Left lung (tissue), 4 donors: ENCODE measurements at regions not wholly inside any gene's neighbourhood (a gene's known extent, or its start where the extent isn't known, plus 50 kb on each side); places are given as distances from the start of the nearest gene placed in this dataset.
"Not testable (repeated sequence)": the region's sequence is repeated elsewhere in the genome, so short reads cannot be mapped to it uniquely, and the experiment has no call there.

ENCODE experiments used
- ATAC-seq: fragments of 200-7000 bp; cut with Tn5 transposase; one replicate; pipeline ENCODE4 v1.9.1; 2020; ENCODE audit warnings: moderate library complexity
- DNase-seq, 4 donors: peaks; one replicate each; pipeline ENCODE4 v3.0.0-alpha.2; 2013 to 2020
- H3K27ac ChIP-seq, 2 donors: fragments of 200-600 bp; sonication (generic) in 1 of 2; one replicate each; pipeline versions ENCODE4 v1.5.0 to v1.8.0; 2020 to 2021
- H3K27me3 ChIP-seq, 2 donors: fragments of 200-600 bp; sonication (generic) in 1 of 2; one replicate each; pipeline versions ENCODE4 v1.5.0 to v1.8.0; 2020 to 2021
- H3K36me3 ChIP-seq, 2 donors: fragments of 200-600 bp; sonication (generic) in 1 of 2; one replicate each; pipeline versions ENCODE4 v1.5.0 to v1.8.0; 2020 to 2021
- H3K4me1 ChIP-seq, 2 donors: fragments of 200-600 bp; one replicate each; pipeline ENCODE4 v1.8.0; 2021
- H3K4me3 ChIP-seq, 2 donors: fragments of 200-600 bp; sonication (generic) in 1 of 2; one replicate each; pipeline versions ENCODE4 v1.5.0 to v1.8.0; 2020 to 2021; ENCODE audit warnings: mild to moderate bottlenecking in 1 of 2
- H3K9me3 ChIP-seq, 2 donors: fragments of 200-600 bp; sonication (generic) in 1 of 2; one replicate each; pipeline versions ENCODE4 v1.5.0 to v1.8.0; 2020 to 2021
- CTCF ChIP-seq, 2 donors: fragments of 200-600 bp; sonication (generic) in 1 of 2; IDR thresholded peaks; one replicate each; pipeline versions ENCODE4 v1.5.0 to v1.8.0; 2021; ENCODE audit warnings: antibody characterized with exemption in 2 of 2
- intact Hi-C, 2 donors: fragments of 100-400 bp; cut with DNase I; formaldehyde crosslinking; loops; one replicate each; pipeline versions ENCODE4 v1.11.2 to v1.14.2; 2022
- donor health status: DM: no; HTN: yes; CAD: no.
- donor health status: DM: no; HTN: no; CAD: no.

GRCh38 chr10:30709229-30709628, 79.7 kb upstream of the LYZL2 start:
- Histone ChIP-seq H3K36me3 (no peaks in the 10 kb centered on the region), H3K9me3 (peaks cover 0 to 12% of the 10 kb centered on the region in 2 donors), H3K27me3 (no peaks in the 10 kb centered on the region), H3K27ac (no peak overlapping the region), H3K4me1 (peaks cover 0 to 13% of the 10 kb centered on the region in 2 donors), H3K4me3 (no peak overlapping the region)
- ATAC-seq = no peak
- DNase-seq = no peak
- intact Hi-C loops = no loop called here
- TF ChIP-seq CTCF (IDR thresholded peaks at IDR 0.05) = no peak

- no peak overlapping the region for H3K27ac ChIP-seq
- intact Hi-C loops = no loop called here
- ATAC-seq (no peak), DNase-seq (no peak)
- peaks cover 0 to 13% of the 10 kb centered on the region in 2 donors for H3K4me1 ChIP-seq
- H3K27me3 ChIP-seq = no peaks in the 10 kb centered on the region
- H3K9me3 ChIP-seq = peaks cover 0 to 2% of the 10 kb centered on the region in 2 donors
- H3K36me3 ChIP-seq = no peaks in the 10 kb centered on the region
- no peak overlapping the region for H3K4me3 ChIP-seq
- no peak for TF ChIP-seq CTCF (IDR thresholded peaks at IDR 0.05)
These were observed 78.7 kb upstream of the LYZL2 start for GRCh38 chr10:30708234-30708633.

- peaks cover 0 to 23% of the 10 kb centered on the region in 2 donors for H3K4me1 ChIP-seq
- H3K9me3 ChIP-seq, H3K27ac ChIP-seq, H3K36me3 ChIP-seq, H3K27me3 ChIP-seq, ATAC-seq, intact Hi-C loops, DNase-seq, H3K4me3 ChIP-seq: not testable (repeated sequence)
These were observed 76.6 kb upstream of the LYZL2 start for GRCh38 chr10:30706189-30706588.

DNA sequence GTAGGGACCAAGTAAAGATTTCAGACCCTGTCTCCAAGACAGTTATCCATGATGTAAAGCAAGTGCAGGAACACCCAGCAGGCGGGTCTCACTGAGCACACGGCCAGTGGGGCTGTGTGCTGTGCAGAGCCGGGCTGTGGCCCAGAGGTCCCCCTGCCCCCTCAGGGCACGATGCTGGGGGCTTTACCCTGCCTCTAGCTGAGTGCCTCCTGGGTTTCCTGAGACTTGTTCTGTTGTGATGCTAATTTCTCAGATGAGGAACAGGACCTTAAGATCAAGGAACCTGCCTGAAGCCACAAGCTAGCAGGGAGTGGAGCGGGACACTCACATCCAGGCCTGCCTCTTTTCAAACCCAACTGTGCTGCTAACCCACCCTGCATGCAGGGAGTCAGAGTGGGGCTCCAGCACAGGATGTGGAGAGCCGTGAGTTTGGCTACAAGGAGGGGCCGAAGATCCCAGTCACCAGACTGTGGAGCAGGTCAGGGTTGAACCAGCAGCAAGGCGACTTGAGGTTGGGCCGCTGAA, 76.1 kb upstream of the LYZL2 start:
- no peak for ATAC-seq
- no peak for TF ChIP-seq CTCF (IDR thresholded peaks at IDR 0.05)
- intact Hi-C loops = no loop called here
- no peak overlapping the region for H3K4me3 ChIP-seq
- H3K27me3 ChIP-seq = no peaks in the 10 kb centered on the region
- H3K4me1 ChIP-seq = peaks cover 0 to 28% of the 10 kb centered on the region in 2 donors
- DNase-seq = no peak
- peak overlapping the region in 1 of 2 donors; percentile 20 for H3K27ac ChIP-seq
- H3K9me3 ChIP-seq = no peaks in the 10 kb centered on the region
- no peaks in the 10 kb centered on the region for H3K36me3 ChIP-seq

DNA sequence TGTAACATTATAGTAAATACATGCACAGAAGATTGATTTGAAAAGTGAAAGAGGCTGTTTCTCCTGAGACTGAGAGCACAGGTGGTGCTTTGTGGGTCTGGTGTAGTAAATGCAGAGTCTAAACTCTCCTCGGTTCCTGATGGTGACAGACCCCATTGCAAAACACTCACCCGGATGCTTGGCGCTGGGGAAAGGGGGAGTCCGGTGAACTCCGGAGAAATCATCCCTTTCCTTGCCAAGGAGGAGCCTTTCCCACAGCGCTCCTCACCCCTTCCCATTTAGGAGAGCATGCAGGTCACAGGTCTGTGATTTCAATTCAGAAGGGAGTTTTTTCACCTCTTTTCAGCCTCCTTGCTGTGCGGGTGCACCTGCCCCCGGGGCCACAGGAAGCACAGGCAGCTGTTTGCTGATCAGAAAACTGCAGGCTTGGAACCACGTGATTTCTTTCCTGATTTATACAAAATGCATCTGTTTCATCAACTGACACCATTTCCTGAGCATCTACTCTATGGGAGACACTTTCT, 75.6 kb upstream of the LYZL2 start:
- no peak overlapping the region for H3K4me3 ChIP-seq
- TF ChIP-seq CTCF (IDR thresholded peaks at IDR 0.05) = no peak
- no peaks in the 10 kb centered on the region for H3K27me3 ChIP-seq
- peak overlapping the region in 1 of 2 donors; percentile 20 for H3K27ac ChIP-seq
- intact Hi-C loops = no loop called here
- no peaks in the 10 kb centered on the region for H3K9me3 ChIP-seq
- ATAC-seq = no peak
- no peak for DNase-seq
- H3K4me1 ChIP-seq = peaks cover 0 to 30% of the 10 kb centered on the region in 2 donors
- H3K36me3 ChIP-seq = no peaks in the 10 kb centered on the region

DNA sequence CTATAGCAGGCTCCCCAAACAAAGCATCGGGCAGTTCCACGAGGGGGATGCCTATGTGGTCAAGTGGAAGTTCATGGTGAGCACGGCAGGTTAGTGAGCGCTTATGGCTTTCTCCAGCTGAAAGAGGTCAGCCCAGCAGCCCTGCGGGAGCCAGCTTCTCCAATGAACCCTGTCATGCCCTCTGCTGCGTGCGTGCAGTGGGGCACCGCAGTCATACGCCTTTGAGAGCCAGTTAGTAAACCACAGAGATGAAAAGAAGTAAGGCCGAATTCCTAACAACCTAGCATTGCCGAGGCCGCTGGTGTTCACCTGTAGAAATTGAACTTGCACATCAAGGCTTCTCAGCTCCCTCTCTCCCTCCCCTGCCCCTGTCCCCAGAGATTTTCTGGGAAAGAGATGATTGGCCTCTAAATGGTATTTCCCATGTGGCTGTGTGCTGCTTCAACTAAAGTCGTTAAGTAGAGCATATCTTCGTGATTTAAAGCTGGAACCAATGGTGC, 75.1 kb upstream of the LYZL2 start:
- H3K9me3 ChIP-seq, DNase-seq, H3K27me3 ChIP-seq, H3K27ac ChIP-seq, H3K36me3 ChIP-seq, intact Hi-C loops, ATAC-seq, H3K4me3 ChIP-seq: not testable (repeated sequence)
- peaks cover 0 to 30% of the 10 kb centered on the region in 2 donors for H3K4me1 ChIP-seq
